ENCODE measurements at regions not wholly inside any gene's neighbourhood (a gene's known extent, or its start where the extent isn't known, plus 50 kb on each side); places are given as distances from the start of the nearest gene placed in this dataset.

- TF ChIP-seq CTCF (IDR thresholded peaks at IDR 0.05 in 4 of 5, conservative IDR thresholded peaks at IDR 0.05 in 1 of 5): no peak
- no peak for TF ChIP-seq POLR2A (IDR thresholded peaks at IDR 0.05)
These were observed 95.3 kb upstream of the EPB41L3 start for GRCh38 chr18:5639131-5639530.
